DMS114 treated with DMSO at 0.1 percent for 48 hours (cell line): ENCODE measurements at regions not wholly inside any gene's neighbourhood (a gene's known extent, or its start where the extent isn't known, plus 50 kb on each side); places are given as distances from the start of the nearest gene placed in this dataset.
"Not testable (repeated sequence)": the region's sequence is repeated elsewhere in the genome, so short reads cannot be mapped to it uniquely, and the experiment has no call there.

Experiments
- DNase-seq: peaks from one replicate; lab custom pipeline; 2025; ENCODE audit not compliant: unreplicated experiment; lab: John Stamatoyannopoulos, UW

DNA sequence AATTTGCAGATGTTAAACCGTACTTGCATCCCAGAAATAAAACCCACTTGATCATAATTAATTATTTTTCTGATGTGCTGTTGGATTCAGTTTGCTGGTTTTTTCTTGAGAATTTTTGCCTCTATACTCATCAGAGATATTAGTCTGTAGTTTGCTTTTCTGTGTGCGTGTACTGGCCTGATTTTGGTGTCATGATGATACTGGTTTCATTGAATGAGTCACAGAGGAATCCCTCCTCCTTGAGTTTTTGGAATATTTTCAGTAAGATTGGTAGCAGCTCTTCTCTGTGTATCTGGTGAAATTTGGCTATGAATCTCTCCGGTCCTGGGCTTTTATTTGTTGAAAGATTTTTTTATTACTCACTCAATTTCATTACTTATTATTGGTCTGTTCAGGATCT is 100.4 kb upstream of the PMCH start:
- DNase-seq = no peak

DNA sequence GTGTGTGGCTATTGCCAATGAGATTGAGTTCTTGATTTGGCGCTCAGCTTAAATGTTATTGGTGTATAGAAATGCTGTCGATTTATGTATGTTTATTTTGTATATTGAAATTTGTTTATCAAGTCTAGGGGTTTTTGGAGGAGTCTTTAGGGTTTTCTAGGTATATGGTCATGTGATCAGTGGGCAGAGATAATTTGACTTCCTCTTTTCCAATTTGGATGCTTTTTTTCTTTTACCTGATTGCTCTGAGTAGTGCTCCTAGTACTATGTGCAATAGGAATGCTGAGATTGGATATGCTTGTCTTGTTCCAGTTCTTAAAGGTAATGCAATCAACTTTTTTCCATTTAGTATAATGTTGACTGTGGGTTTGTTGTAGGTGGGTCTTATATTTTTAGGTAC is 99.8 kb upstream of the PMCH start:
- no peak for DNase-seq

DNA sequence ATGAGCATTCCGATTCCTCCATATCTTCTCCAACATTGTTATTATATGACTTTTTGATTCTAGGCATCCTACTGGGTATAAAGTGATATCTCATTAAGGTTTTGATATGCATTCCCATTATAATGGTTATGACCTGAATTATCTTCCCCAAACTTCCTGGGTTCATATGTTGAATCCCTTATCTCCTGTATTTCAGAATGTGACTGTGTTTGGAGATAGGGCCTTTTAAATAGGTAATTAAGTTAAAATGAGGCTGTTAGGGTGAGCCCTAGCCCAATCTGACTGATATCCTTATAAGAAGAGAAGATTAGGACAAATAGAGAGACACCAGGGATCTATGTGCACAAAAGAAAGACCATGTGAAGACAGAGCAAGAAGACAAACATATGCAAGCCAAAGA is 96.9 kb upstream of the PMCH start:
- DNase-seq = no peak

DNA sequence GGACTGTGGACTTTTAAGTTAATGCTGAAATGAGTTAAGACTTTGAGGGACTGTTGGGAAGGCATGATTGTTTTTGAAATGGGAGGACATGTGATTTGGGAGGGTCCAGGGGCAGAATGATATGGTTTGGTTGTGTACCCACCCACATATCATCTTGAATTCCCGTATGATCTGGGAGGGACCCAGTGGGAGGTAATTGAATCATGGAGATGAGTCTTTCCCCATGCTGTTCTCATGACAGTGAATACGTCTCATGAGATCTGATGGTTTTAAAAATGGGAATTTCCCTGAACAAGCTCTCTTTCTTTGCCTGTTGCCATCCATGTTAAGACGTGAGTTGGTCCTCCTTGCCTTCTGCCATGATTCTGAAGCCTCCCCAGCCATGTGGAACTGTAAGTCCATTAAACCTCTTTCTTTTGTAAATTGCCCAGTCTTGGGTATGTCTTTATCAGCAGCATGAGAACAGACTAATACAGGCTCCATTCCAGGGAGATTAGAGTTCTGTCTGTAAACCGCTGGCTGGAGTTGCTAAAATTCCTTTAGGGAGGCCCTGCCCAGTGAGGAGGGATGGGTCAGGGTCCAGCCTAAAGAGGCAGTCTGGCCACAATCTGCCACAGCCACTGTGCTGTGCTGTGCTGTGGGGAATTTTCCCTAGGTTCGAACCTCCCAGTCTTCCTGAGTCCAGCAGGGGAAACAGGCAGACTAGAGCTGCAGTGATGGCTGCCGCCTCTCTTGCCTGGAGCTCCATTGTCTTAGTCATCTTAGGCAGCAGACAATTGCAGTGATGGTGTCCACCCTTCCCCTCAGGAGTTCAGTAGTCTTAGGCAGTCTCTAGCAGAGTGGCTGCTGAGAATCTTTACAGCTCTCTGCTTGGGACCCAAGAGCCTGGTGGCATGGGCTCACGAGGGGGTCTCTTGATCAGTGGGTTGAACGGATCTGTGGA is 94.1 kb upstream of the PMCH start:
- DNase-seq = not testable (repeated sequence)

DNA sequence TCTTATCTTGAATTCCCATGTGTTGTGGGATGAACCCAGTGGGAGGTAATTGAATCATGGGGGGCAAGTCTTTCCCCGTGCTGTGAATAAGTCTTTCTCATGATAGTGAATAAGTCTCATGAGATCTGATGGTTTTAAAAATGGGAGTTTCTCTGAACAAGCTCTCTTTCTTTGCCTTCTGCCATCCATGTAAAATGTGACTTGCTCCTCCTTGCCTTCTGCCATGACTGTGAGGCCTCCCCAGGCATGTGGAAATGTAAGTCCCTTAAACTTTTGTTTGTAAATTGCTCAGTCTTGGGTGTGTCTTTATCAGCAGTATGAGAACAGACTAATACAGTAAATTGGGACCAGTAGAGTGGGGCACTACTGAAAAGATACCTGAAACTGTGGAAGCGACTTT is 92.1 kb upstream of the PMCH start:
- DNase-seq = not testable (repeated sequence)

DNA sequence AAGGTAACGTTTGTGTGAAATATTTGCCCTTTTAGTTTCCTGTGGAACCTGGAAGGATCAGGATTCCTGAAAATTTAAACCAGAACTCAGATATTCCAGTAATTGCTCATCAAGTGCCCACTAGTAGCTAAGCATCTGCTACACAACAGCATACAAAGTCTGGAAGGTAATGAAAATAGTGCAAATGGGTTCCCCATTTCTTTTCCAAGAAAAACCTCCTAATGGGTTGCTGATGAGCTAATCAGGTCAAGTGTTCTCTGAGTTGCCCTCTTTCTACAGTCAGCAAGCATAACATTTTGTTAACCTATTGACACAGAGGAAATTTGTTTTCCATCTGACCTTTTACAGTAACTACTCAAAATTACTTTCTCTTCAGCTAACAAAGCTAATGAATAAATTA is 83.6 kb upstream of the PMCH start:
- DNase-seq = no peak

DNA sequence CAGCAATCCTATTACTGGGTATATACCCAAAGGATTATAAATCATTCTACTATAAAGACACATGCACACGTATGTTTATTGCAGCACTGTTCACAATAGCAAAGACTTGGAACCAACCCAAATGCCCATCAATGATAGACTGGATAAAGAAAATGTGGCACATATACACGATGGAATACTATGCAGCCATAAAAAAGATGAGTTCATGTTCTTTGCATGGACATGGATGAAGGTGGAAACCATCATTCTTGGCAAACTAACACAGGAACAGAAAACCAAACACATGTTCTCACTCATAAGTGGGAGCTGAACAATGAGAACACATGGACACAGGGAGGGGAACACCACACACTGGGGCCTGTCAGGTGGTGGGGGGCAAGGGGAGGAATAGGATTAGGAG is 58.1 kb upstream of the PMCH start:
- DNase-seq = not testable (repeated sequence)

DNA sequence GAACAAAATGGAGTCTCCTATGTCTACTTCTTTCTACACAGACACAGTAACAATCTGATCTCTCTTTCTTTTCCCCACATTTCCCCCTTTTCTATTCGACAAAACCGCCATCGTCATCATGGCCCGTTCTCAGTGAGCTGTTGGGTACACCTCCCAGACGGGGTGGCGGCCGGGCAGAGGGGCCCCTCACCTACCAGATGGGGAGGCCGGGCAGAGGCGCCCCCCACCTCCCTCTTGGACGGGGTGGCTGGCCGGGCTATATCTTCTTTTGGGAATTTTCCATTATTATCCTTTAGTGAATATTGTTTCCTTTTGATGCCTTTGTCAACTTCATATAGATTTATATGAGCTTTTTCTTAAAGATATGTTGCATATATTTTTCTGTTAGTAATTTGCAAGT is 53.4 kb upstream of the PMCH start:
- DNase-seq = not testable (repeated sequence)

DNA sequence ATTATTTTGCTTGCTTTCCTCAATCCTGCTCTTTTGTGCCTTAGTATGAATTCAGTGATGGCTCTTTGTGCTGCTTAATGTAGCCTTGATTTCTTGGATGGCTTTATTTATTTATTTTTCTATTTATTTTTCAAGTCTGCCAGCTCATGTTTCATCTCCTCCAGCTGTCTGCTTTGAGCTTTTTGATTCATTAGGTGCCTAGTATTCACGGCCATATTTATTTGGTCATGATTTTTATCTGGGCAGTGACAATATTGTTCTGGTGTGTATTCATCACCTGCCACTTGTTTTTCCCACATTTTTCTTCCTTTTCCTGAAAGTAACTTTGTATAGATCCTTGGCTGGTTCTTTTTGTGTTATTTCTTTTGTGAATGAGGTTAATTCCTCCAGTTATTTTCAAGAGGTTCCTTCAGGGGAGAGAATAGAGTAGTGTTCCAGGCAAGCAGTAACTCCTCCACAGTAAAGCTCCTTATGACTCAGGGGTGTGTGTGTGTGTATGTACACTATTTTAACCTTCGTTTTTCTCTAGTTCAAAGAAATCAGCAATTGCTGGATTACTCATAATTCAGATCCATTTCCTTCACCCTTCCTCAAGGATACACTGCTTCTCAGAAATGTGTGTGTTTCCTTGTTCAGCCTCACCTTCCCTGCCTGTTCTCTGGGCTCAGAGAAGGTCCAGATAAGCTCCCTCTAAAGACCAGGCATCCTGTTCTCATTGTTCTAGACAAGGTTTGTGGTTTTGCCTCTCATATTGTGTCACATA is 51.6 kb upstream of the PMCH start:
- no peak for DNase-seq
